Lung (tissue), 11 donors: ENCODE measurements at regions not wholly inside any gene's neighbourhood (a gene's known extent, or its start where the extent isn't known, plus 50 kb on each side); places are given as distances from the start of the nearest gene placed in this dataset.
"Not testable (repeated sequence)": the region's sequence is repeated elsewhere in the genome, so short reads cannot be mapped to it uniquely, and the experiment has no call there.

Experiments
- ATAC-seq: fragments of 200-7000 bp; cut with Tn5 transposase; one replicate; pipeline ENCODE4 v1.9.1; 2020; ENCODE audit warnings: moderate number of reproducible peaks; ENCODE audit not compliant: insufficient read depth, low FRiP score
- DNase-seq, 3 donors: peaks; one replicate each; pipeline ENCODE4 v3.0.0-alpha.2; 2013 to 2017
- H3K27ac ChIP-seq, 2 donors: one replicate each; pipeline ENCODE4 v1.5.1; 2013; ENCODE audit warnings: mild to moderate bottlenecking in 2 of 2, moderate library complexity in 2 of 2, control low read depth in 1 of 2, inconsistent platforms in 1 of 2, low read depth in 1 of 2, low read length in 1 of 2
- H3K27me3 ChIP-seq, 3 donors: one replicate each; pipeline ENCODE4 v1.5.1; 2013; ENCODE audit warnings: low read length in 2 of 3; ENCODE audit not compliant: control insufficient read depth in 3 of 3, insufficient read depth in 3 of 3
- H3K36me3 ChIP-seq, 4 donors: one replicate each; pipeline ENCODE4 v1.5.1; 2013; ENCODE audit warnings: low read length in 4 of 4, mild to moderate bottlenecking in 1 of 4, moderate library complexity in 1 of 4; ENCODE audit not compliant: control insufficient read depth in 4 of 4, insufficient read depth in 4 of 4
- H3K4me1 ChIP-seq, 5 donors: one replicate each; pipeline ENCODE4 v1.5.1; 2013; ENCODE audit warnings: low read length in 5 of 5, mild to moderate bottlenecking in 2 of 5, moderate library complexity in 1 of 5; ENCODE audit not compliant: control insufficient read depth in 5 of 5, insufficient read depth in 5 of 5
- H3K4me3 ChIP-seq: one replicate; pipeline ENCODE4 v1.5.1; 2013; ENCODE audit warnings: mild to moderate bottlenecking, control low read depth, moderate library complexity
- H3K9ac ChIP-seq, 2 donors: one replicate each; pipeline ENCODE4 v1.5.1; 2013; ENCODE audit warnings: low read length in 2 of 2, control low read depth in 1 of 2; ENCODE audit not compliant: insufficient read depth in 1 of 2
- H3K9me3 ChIP-seq, 4 donors: one replicate each; pipeline ENCODE4 v1.5.1; 2013; ENCODE audit warnings: low read length in 3 of 4, mild to moderate bottlenecking in 1 of 4, moderate library complexity in 1 of 4; ENCODE audit not compliant: control insufficient read depth in 4 of 4, insufficient read depth in 3 of 4
- CTCF ChIP-seq: IDR thresholded peaks from 2 replicates; pipeline ENCODE4 v1.5.1; 2012; ENCODE audit warnings: mild to moderate bottlenecking; ENCODE audit errors: control extremely low read depth, extremely low read depth
- WGBS, 2 donors: extraction: QIAGEN DNeasy Blood & Tissue Kit; methylation state at CpG; one replicate each; pipeline ENCODE4 v1.1.7; 2013; 5-methylcytosine and 5-hydroxymethylcytosine counted together
- donor health status: control.
- donor health status: control.
- donor health status: Bipolar disorder and iron deficiency.
- donor health status: healthy.
- donor health status: DM: yes; HTN: yes; CAD: no.

- Histone ChIP-seq H3K27ac (no peak overlapping the region), H3K4me3 (no peak overlapping the region), H3K4me1 (no peaks in the 10 kb centered on the region), H3K36me3 (no peaks in the 10 kb centered on the region), H3K9ac (no peak overlapping the region), H3K9me3 (no peaks in the 10 kb centered on the region), H3K27me3 (no peaks in the 10 kb centered on the region)
- DNase-seq (no peak), ATAC-seq (no peak)
- TF ChIP-seq CTCF = no peak
- 72 to 75% methylated on average over 4 of the region's 4 CpGs for WGBS, 2 donors
Measured at GRCh38 chr2:133871545-133872209, 303.4 kb upstream of the NCKAP5 start.

- H3K4me3 ChIP-seq = no peak overlapping the region
- peaks cover 0 to 2% (median 0%) of the 10 kb centered on the region in 4 donors for H3K9me3 ChIP-seq
- no peak overlapping the region for H3K27ac ChIP-seq
- H3K4me1 ChIP-seq = no peaks in the 10 kb centered on the region
- ATAC-seq (no peak), DNase-seq (no peak)
- no peaks in the 10 kb centered on the region for H3K36me3 ChIP-seq
- 83 to 98% methylated on average over 5 of the region's 5 CpGs for WGBS, 2 donors
- no peak for TF ChIP-seq CTCF
- no peak overlapping the region for H3K9ac ChIP-seq
- no peaks in the 10 kb centered on the region for H3K27me3 ChIP-seq
Measured at GRCh38 chr2:133878326-133878725, 310.1 kb upstream of the NCKAP5 start.

- Histone ChIP-seq H3K9ac (no peak overlapping the region), H3K9me3 (peaks cover 0 to 2% (median 0%) of the 10 kb centered on the region in 4 donors), H3K36me3 (no peaks in the 10 kb centered on the region), H3K4me3 (no peak overlapping the region), H3K27me3 (no peaks in the 10 kb centered on the region), H3K27ac (no peak overlapping the region), H3K4me1 (no peaks in the 10 kb centered on the region)
- no peak for TF ChIP-seq CTCF
- 95 to 96% methylated on average over 1 of the region's 1 CpG for whole genome bisulfite sequencing, 2 donors
- no peak for ATAC-seq
- no peak for DNase-seq
Measured at GRCh38 chr2:133879703-133880102, 311.4 kb upstream of the NCKAP5 start.

- H3K27ac ChIP-seq, DNase-seq, H3K36me3 ChIP-seq, H3K4me1 ChIP-seq, H3K9ac ChIP-seq, H3K27me3 ChIP-seq, ATAC-seq, H3K9me3 ChIP-seq, H3K4me3 ChIP-seq: not testable (repeated sequence)
- 85 to 86% methylated on average over 4 of the region's 4 CpGs for WGBS, 2 donors
Measured at GRCh38 chr2:133882159-133882558, 313.9 kb upstream of the NCKAP5 start.
